AG08395 (cell line): ENCODE measurements at regions not wholly inside any gene's neighbourhood (a gene's known extent, or its start where the extent isn't known, plus 50 kb on each side); places are given as distances from the start of the nearest gene placed in this dataset.
"Not testable (repeated sequence)": the region's sequence is repeated elsewhere in the genome, so short reads cannot be mapped to it uniquely, and the experiment has no call there.

ENCODE experiments used
- DNase-seq: peaks from one replicate; pipeline ENCODE4 v3.0.0; 2012; ENCODE audit warnings: mixed read lengths, low spot score

GRCh38 chr15:69660114-69660513 is 207.5 kb downstream of the RPLP1 start:
- DNase-seq = no peak

DNA sequence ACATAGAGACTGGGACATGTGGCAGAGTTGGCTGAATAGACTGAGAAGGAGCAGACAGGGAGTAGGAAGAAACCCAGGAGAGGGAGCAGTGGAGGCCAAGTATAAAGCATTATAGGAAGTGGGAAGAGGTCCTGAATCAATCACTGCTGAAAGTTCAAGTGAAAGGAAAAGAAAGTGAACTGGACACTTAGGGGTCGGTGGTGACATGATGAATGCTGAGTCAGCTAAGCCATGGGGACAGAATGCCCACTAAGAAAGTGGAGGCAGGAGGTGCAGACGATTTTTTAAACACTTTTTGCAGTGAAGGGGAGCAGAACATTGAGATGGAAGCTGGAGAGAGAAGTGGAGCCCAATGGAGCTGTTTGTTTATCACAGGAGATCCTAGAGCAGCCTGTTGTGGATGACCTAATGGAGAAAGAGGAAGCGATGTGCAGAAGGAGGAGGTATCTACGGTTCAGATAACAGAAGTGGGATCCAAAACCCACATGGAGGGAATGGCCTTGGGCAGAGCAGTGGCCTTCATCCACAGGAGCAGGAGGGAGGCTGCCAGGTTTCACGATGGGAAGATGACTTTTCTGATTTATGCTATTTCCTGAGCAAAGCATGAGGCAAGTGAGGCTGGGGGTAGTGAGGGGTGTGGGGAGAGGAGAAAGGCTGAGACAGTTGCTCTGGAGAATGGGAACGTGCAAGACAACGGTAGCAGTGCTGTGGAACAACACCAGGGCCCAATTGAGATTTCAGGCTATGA is 208.2 kb downstream of the RPLP1 start:
- no peak for DNase-seq

DNA sequence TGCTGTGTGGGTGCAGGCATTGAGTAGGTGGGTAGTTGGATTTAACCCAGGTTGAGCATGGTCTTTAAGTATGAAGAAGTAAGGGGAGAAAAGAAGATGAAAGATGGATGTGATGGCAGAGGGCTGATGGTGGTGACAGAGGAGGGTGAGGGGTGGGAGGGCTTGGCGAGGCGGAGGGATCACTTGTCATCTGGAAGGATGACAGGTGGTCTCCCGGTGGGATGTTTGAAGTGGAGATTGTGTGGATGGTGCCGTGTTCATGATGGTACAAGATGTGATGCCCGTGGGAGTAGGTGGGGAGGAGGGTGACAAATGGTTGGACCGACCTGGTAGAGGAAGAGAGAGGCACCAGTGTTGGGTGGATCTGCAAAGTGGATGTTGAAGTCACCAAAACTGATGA is 208.8 kb downstream of the RPLP1 start:
- DNase-seq = no peak

- DNase-seq = no peak
These were observed 209.4 kb downstream of the RPLP1 start for GRCh38 chr15:69661871-69662644.

GRCh38 chr15:69662645-69663000 is 210.0 kb downstream of the RPLP1 start:
- no peak for DNase-seq

DNA sequence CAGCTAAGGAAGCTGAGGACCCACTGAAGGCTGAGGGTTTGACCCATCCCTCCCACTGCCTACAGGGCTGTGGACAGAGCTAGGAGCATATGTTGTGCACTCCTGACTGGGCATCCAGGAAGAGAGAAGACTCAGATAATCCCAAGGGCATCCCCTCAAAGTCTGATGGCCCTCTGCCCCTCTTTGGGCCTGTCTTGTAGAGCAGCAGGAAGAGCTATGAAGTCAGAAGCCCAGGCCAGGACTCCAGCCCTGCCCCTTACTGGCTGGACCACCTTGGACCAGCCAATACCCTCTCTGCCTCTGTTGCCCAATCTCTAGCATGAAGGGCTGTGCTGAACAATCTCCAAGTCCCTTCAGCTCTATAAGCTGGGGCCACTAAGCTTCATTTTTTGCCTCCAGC is 210.8 kb downstream of the RPLP1 start:
- DNase-seq = no peak

DNA sequence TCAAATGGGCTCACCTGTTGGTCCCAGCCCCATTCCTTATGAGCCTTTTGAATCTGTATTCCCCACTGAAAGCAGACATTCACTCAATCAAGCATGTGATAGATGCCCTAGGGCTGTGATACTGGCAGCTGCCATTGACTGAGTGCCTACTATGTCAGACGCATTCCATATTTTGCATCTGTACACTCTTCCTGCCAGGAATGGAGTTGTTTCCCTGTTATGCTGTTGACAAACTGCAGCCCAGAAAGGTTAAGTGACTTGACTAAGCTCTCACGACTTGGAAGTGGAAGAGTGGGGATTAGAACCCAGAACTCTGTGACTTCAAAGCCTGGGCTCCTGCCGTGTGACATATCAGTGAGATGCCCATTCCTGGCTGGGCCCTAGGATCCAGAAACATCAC is 211.4 kb downstream of the RPLP1 start:
- no peak for DNase-seq

DNA sequence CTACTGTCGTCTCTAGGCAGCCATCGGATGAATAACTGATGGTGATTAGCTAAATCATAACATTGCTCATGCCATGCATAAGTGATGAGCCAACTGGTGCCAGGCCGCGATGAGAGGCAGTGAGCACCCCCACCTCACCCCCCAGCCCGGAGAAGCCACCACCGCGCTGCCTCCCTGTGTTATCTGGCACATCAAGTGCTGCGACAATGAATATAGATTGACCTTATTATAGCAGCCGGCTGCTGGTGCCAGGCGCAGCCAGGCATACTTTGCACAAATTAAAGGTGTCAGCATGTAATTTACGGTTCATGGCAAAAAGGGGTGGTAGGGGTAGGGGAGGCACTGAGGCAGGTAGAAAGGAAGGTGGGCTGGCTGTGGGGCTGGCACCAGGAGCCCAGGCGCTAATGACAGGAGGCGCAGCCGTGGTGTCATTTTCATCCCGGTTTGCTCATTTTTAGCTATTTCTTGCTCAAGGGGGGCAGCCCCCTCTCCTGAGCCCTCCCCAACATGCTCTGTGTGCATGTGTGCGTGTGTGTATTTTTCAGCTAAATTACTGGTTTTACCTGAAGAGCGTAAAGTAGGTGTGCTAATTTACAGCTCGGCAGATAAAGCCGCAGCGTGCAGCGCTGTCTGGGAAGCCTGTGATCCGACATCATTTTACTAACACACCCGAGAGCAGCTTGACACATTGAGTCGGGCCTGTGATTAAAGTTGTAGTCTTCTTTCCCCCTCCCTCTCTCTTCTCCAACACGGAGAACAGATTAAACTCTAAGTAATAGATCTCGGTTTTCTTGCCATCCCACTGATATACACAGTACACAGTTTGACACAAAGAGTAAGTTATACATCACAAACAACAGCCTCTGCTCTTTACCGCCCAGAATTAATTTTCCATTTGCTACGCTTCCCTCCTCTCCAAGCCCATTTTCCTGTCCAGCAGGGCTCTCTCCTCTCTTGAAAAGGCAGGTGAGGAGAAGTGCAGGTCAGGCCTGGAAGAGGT is 212.3 kb downstream of the RPLP1 start:
- DNase-seq = no peak

GRCh38 chr15:69665641-69666111 is 213.1 kb downstream of the RPLP1 start:
- no peak for DNase-seq

- no peak for DNase-seq
These were observed 213.8 kb downstream of the RPLP1 start for GRCh38 chr15:69666441-69666882.

DNA sequence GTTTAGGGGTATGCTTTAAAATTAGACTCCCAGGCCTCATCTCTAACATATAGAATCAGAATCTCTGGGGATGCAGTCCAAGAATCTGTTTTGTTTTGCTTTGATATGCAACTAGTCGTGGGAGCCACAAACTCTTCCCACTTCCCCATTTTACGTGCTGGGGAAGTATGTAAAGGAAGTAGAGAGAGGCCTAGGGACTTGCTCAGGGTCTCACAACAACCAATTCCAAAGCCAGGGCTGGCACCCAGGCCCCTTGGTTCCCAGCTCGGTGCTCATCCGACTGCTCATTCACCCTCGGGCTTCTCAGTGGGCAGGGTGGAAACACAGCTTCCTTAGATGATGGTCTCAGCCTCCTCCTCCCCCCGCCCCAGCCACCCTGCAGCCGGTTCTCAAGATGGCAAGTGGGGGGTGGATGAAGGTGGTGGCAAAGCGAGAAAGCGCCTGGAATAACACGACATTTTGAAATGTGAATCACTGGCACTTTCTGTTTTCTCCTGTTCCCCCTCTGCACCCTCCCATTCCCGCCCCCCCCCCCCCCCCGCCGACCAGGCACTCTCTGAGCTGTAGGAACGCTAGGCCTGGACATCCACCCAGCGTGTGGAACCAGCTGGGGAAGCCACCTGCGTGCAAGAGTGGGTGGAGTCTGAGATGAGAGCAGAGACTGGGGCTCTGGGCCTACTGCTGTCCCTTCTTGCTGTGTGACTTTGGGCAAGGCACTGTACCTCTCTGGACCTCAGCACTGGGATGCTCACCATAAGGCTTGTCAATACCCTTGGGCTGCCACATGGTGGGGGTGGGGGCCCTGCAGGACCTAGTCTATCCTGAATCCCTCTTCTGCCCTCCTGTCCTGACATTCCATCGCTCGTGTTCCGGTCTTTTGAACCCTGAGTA is 214.5 kb downstream of the RPLP1 start:
- DNase-seq = no peak

DNA sequence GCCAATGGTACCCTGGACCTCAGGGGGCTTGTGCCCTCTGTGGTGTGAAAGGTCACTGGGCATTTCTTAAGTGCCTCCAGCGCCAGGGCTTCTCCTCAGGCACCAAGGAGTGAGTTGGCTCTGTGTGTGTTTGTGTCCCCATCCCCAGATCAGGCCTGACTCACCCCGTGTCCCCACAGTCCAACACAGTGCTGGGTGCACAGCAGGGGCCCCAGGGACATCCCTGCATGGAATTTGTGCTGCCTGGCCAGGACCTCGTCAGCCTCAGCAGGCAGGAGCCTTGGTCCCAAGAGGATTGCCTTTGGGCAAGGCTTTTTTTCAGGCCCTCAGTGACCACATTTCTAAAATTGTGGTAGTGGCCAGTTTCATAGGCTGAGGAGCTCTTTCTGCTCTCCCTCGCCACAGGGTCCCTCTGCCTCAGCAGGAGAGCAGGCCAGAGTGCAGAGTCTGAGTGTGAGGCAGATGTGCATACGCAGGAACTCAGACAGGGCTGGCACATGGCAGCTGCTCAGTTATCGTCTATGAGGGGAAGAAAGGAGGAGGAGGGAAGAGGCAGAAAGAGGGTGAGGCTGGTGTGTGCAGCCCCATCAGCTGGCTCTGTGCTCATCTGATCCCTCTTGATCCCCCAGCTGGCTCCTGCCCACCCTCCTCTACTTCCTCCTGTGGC is 215.6 kb downstream of the RPLP1 start:
- no peak for DNase-seq

DNA sequence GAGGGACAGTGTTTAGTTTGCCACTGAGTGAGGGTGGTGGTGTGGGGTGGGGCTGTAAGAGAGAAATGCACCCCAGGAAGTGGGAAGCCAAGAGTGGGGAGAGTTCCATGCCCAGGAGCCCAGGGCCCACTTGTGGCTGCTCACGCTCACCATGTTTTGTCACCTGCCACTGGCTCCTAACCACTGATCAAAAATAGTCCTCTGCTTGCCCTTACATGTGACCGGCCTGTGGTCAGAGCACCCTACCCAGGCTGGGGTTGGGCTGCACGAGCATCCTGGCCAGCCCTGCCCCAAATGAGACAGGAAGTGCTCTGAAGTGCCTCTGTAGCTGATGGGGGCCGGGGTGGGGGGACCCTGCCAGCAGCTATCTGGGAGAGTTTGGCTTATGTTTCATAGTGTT is 216.3 kb downstream of the RPLP1 start:
- no peak for DNase-seq

- no peak for DNase-seq
These were observed 216.8 kb downstream of the RPLP1 start for GRCh38 chr15:69669446-69669845.

GRCh38 chr15:69673291-69673881 is 220.8 kb downstream of the RPLP1 start:
- no peak for DNase-seq

DNA sequence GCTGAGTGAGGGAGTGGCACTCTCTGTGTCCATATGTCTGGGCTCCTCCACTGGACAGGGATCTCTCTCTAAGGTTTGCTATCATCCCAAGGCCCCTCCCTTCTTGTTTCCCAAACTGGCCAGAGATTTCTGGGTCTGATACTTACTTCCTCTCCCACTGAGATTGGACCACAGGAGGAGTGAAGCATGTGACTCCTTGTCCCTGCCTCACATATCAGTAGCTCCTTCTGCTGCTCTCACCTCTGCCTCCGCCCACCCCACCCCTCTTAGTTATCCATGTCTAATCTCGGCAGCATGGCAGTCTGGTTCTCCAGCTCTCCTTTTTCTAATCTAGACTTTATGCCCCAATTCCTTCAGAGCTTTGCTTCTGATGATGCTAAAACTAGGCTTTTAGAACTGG is 223.1 kb downstream of the RPLP1 start:
- DNase-seq = no peak

DNA sequence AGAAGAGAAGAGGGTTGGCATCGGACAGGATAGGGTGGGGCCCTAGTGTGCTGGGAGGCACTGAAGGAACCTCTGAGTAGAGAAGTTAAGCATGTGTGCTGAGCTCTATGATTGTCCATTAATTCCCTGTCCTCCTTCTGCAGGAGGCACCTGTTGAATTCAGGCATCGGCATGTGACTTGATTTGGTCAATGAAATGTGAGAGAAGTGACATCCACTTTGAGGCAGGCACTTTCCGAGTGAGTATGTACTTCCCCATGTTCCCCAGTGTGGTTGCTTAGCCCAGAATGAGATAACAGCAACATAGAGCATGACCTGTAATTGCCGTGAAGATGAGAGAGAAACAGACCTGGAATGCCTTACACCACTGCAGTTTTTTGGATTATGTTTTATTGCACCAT is 224.8 kb downstream of the RPLP1 start:
- DNase-seq = no peak

- no peak for DNase-seq
These were observed 227.1 kb downstream of the RPLP1 start for GRCh38 chr15:69679623-69680228.

DNA sequence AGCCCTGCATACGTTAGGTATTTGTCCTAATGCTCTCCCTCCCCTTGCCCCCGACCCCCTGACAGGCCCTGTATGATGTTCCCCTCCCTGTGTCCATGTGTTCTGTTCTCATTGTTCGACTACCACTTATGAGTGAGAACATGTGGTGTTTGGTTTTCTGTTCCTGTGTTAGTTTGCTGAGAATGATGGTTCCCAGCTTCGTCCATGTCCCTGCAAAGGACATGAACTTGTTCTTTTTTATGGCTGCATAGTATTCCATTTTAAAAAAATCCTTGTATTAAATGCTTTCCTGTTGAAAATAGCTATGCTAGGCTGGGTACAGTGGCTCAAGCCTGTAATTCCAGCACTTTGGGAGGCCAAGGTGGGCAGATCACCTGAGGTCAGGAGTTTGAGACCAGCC is 232.2 kb downstream of the RPLP1 start:
- DNase-seq = not testable (repeated sequence)
